ENCODE measurements at regions not wholly inside any gene's neighbourhood (a gene's known extent, or its start where the extent isn't known, plus 50 kb on each side); places are given as distances from the start of the nearest gene placed in this dataset.

- ChIA-PET POLR2A (ENCODE audit: low non-redundant PET) (no interaction called here), CTCF (no interaction called here)
These were observed 513.5 kb upstream of the ZEB2 start for GRCh38 chr2:145033438-145033837.

GRCh38 chr2:145032791-145033190, 512.9 kb upstream of the ZEB2 start:
- CTCF ChIA-PET = no interaction called here
- no peak overlapping the region for H3K27ac ChIP-seq
- POLR2A ChIA-PET (ENCODE audit: low non-redundant PET) = no interaction called here
- no peak for DNase-seq (ENCODE audit: low spot score)
- TF ChIP-seq CTCF (conservative IDR thresholded peaks at IDR 0.05; ENCODE audit: low read depth) = no peak

More at GRCh38 chr2:145033438-145033837, 513.5 kb upstream of the ZEB2 start:
- no peak for TF ChIP-seq CTCF (conservative IDR thresholded peaks at IDR 0.05; ENCODE audit: low read depth)
- H3K27ac ChIP-seq = no peak overlapping the region
- no peak for DNase-seq (ENCODE audit: low spot score)

- ChIA-PET CTCF (no interaction called here), POLR2A (ENCODE audit: low non-redundant PET) (no interaction called here)
- no peak overlapping the region for H3K27ac ChIP-seq
- TF ChIP-seq CTCF (conservative IDR thresholded peaks at IDR 0.05; ENCODE audit: low read depth) = no peak
- no peak for DNase-seq (ENCODE audit: low spot score)
These were observed 510.0 kb upstream of the ZEB2 start for GRCh38 chr2:145029873-145030272.

GRCh38 chr2:145029081-145029480, 509.2 kb upstream of the ZEB2 start:
- DNase-seq (ENCODE audit: low spot score) = no peak
- no peak for TF ChIP-seq CTCF (conservative IDR thresholded peaks at IDR 0.05; ENCODE audit: low read depth)
- ChIA-PET CTCF (no interaction called here), POLR2A (ENCODE audit: low non-redundant PET) (no interaction called here)
- H3K27ac ChIP-seq = no peak overlapping the region

GRCh38 chr2:145028101-145028920, 508.4 kb upstream of the ZEB2 start:
- H3K27ac ChIP-seq = no peak overlapping the region
- no peak for DNase-seq (ENCODE audit: low spot score)
- no peak for TF ChIP-seq CTCF (conservative IDR thresholded peaks at IDR 0.05; ENCODE audit: low read depth)
- POLR2A ChIA-PET (ENCODE audit: low non-redundant PET) = interaction anchor here (0.6 kb wide), 1 partner anchor 123 kb away, joined by 3 read pairs; no protein-coding TSS in a partner anchor
- CTCF ChIA-PET = no interaction called here

- DNase-seq (ENCODE audit: low spot score) = no peak
- POLR2A ChIA-PET (ENCODE audit: low non-redundant PET) = no interaction called here
- TF ChIP-seq CTCF (conservative IDR thresholded peaks at IDR 0.05; ENCODE audit: low read depth) = no peak
- CTCF ChIA-PET = interaction anchor here (0.6 kb wide), 1 partner anchor 654 kb away, joined by 7 read pairs; no protein-coding TSS in a partner anchor
- no peak overlapping the region for H3K27ac ChIP-seq
These were observed 506.8 kb upstream of the ZEB2 start for GRCh38 chr2:145026456-145027455.
